ENCODE measurements at regions not wholly inside any gene's neighbourhood (a gene's known extent, or its start where the extent isn't known, plus 50 kb on each side); places are given as distances from the start of the nearest gene placed in this dataset.

DNA sequence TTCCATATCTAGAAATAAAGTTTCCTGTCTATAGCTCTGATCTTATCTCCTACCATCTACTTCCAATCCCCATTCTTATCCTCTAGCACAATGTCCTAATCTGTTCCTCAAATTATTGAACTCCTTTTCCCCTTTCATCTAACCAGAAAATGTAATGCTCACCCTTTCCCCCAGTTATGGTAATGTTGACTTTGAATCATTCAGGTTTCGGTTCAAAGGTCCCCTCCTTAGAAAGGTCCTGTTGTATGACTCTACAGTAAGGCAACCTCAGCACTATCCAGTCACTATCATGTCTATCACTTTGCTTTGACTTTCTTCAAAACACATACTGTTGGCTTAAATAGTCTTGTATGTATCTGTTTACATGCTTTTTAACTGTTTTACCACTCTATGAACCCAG lies 264.2 kb upstream of the PCDH15 start:
- TF ChIP-seq FOXM1 (IDR thresholded peaks at IDR 0.05; ENCODE audit: borderline replicate concordance): no peak
- TF ChIP-seq ARNT (IDR thresholded peaks at IDR 0.05): no peak
- TF ChIP-seq SUZ12 (IDR thresholded peaks at IDR 0.05): no peak
